Right forelimb (tissue), 1 donor: ENCODE measurements at regions not wholly inside any gene's neighbourhood (a gene's known extent, or its start where the extent isn't known, plus 50 kb on each side); places are given as distances from the start of the nearest gene placed in this dataset.

Source experiments
- DNase-seq: peaks from one replicate; pipeline ENCODE4 v3.0.0-alpha.2; 2018

- no peak for DNase-seq
These were observed 259.6 kb upstream of the RRP15 start for GRCh38 chr1:218025454-218025853.

DNA sequence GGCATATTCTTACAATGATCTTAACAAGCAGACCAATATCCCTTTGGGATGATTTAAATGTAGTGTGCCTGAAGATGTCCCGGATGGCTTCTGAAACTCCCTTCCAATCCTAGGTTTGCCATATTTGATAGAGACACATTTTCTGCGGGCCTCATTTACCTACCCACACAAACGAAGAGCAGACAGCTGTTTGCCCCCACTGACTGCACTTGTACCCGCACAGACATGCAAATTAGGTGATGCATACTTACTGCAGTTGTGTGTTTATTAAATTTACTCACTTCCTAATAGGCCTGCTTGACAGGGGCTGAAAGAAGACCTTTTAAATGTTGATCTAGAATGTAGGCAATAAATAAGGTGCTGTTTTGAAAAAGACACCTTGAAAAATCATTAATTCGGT is 257.9 kb upstream of the RRP15 start:
- no peak for DNase-seq

DNA sequence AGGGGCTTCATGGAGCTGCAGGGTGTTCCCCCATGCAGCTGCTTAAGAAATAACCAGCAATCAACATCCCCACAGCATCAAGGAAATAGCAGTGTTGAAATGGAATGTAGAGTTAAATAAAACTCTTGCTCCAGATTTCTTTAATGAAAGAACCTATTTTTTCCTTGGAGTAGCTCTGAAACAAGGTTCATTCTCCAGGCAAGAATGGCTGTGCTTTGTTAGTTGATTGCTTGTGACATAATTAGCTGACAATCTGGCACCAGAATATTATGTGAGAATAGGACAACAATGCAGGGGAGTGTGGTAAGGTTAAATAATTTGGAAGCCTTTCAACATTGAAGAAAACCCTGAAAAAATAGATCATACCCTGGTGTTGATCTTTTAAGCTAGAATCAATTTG is 254.2 kb upstream of the RRP15 start:
- DNase-seq: no peak

- DNase-seq: no peak
These were observed 253.2 kb upstream of the RRP15 start for GRCh38 chr1:218031901-218032300.

GRCh38 chr1:218034468-218034867 is 250.6 kb upstream of the RRP15 start:
- DNase-seq: no peak

DNA sequence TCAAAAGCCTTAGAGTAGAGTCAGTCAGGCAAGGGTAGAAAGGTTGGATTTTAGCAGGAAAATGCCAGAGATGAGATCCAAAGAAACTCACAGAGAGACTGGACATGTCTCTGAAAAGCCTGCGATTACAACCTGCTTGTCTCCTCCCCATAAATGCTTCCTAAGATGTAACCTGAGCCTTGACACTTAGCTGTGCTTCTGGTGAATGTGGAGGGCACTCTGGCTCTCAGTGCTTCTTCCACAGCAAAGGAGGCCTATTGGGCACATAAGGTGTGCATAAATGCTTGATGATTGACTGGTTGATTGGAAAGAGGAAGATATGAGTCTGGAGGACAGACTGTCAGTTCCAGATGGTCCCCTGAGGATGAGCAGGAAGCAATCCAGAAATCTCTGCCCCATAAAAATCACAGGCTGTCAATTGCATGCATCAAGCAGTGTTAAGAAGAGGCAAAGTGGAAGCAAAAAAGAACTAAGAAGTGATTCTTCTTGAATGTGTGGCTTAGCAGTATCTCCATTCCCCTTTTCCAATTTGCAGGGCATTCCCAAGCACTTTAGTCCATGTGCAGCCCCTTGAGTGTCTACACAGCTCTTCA is 236.2 kb upstream of the RRP15 start:
- no peak for DNase-seq

GRCh38 chr1:218049641-218050040 is 235.5 kb upstream of the RRP15 start:
- DNase-seq: no peak

GRCh38 chr1:218058730-218059129 is 226.4 kb upstream of the RRP15 start:
- no peak for DNase-seq

DNA sequence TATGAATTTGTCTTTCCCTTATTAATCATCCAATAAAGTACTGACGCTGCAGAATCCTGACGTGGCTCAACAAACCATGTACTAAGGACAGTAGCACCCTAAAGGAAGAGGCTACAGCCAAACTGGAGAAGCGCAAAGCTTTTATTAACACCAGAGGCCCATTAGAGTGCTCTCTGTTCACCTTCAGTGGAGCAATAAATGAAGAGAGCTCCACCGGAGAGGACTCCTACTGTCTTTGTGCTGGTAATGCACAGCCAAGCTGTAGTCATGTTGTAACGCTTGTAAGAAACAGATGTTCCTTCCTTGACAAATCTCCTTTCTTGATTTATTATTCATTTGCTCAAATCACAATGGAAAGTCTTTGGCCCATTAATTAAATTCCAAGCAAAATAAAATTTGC is 220.7 kb upstream of the RRP15 start:
- DNase-seq: no peak

DNA sequence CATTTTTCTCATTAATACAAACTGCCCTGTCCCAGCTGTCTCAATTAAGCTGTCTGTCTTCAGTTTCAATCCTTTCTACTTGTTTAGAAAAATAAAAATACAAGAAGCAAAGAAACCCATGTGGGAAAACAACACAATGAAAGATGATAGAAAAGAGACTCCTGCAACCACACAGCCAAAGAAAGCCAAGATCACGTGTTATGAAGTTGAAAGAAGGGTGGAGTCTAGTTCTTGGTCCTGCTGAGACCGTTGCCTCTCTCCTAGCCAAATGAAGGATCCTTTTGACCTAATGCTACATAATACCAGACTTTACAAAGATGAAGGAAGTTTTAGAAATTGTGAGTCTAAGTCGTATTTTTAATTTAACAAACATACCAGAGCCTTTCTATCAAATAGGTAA is 218.8 kb upstream of the RRP15 start:
- DNase-seq: no peak

- no peak for DNase-seq
These were observed 216.9 kb upstream of the RRP15 start for GRCh38 chr1:218068241-218068640.

DNA sequence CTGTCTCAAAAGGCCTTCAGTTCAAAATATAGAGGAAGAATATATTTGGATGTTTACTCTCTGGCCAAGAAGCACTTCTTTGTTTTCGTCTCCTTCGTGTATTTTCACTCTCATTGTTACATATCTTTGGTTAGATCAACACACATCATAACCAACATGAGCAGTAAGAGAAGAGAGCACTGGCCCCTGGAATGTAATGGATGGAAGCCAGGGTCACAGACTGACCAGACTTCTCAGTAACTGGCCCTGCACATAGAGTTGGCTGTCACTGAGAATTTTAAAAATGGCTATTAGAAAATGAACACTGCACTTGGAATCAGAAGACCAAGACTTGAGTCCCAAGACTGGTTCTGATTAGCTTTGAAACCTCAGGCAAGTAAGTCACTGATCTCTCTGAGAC is 215.9 kb upstream of the RRP15 start:
- DNase-seq: no peak

DNA sequence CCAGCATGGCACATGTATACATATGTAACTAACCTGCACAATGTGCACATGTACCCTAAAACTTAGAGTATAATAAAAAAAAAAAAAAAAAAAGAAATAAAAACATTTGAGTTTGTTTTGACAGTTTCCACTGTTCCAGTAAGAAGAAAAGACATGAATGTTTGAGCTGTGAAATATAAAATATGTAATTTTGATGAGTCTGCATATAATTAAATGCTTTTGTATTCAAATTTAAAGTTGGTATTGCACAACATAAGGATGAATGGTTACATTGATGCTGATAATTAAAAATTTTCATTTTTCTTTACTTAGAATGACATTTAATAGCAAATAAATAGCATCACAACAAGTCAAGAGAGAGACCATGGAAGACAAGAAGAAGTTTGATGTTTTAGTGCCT is 212.0 kb upstream of the RRP15 start:
- DNase-seq: no peak

- no peak for DNase-seq
These were observed 206.2 kb upstream of the RRP15 start for GRCh38 chr1:218078916-218079315.

- DNase-seq: no peak
These were observed 205.7 kb upstream of the RRP15 start for GRCh38 chr1:218079347-218079746.

DNA sequence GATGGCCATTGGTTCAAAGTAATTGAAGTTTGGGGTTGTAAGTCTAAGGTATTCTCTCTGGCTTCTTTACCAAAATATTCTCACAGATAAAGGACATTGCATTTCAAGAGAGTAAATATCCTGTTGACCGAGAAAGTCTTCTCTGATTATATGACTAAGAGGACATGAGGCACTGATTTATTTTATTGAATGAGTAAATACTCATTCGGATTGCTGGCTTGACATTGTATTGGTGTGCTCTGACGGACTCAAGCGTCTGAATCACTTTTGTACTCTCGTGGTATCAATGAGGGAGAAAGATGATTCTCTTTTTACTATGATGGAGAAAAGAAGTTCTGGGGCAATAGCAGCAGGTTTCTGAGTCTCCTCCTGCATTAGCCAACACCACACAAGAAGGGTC is 205.3 kb upstream of the RRP15 start:
- DNase-seq: no peak

GRCh38 chr1:218080863-218081262 is 204.2 kb upstream of the RRP15 start:
- DNase-seq: no peak

- no peak for DNase-seq
These were observed 203.7 kb upstream of the RRP15 start for GRCh38 chr1:218081358-218081757.

- DNase-seq: no peak
These were observed 194.6 kb upstream of the RRP15 start for GRCh38 chr1:218090459-218090858.

- no peak for DNase-seq
These were observed 183.7 kb upstream of the RRP15 start for GRCh38 chr1:218101409-218101808.

DNA sequence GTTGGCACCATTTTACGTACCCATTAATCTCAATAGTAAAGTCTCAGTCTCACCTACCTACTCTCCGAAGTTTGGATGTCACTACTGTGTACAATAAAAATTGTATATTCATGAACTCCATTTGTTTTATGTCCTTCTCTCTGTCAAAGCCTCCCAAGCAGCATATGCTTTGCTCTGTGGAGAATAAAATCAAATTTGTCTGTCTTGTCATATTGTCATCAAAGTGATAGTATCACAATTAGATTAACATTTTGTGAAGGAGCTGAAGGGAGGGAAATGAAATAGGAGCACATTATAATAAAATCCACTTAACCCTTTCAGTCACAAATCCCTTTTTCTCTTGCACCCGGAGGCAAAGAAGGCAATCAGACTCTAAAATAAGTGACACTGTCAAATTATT is 177.1 kb upstream of the RRP15 start:
- DNase-seq: no peak

GRCh38 chr1:218112862-218113261 is 172.2 kb upstream of the RRP15 start:
- DNase-seq: no peak

GRCh38 chr1:218123968-218124367 is 161.1 kb upstream of the RRP15 start:
- DNase-seq: no peak

- no peak for DNase-seq
These were observed 149.7 kb upstream of the RRP15 start for GRCh38 chr1:218135371-218135770.

DNA sequence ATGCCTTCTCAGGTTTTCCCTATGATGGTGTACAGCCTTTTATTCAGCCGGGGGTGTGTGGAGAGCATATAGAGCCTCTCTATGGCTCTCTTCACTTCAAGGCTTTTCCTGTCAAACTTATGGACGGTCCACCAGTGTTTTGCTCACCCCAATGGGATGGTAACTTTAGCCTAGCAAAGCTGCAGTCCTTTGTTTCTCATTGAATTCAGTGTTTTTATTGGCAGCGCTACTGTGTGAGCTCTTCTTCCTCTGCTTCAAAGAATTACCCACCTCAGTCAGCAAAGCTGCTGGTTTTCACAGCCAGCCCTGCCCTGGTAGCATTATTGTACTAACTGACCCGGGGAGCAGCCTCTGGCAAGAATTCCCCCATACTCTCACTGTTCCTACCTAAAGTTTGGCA is 145.3 kb upstream of the RRP15 start:
- no peak for DNase-seq

- no peak for DNase-seq
These were observed 128.5 kb upstream of the RRP15 start for GRCh38 chr1:218156595-218156994.
